IPS DF 19.7 (cell line): ENCODE measurements at regions not wholly inside any gene's neighbourhood (a gene's known extent, or its start where the extent isn't known, plus 50 kb on each side); places are given as distances from the start of the nearest gene placed in this dataset.

Source experiments
- DNase-seq: peaks from one replicate; pipeline ENCODE4 v3.0.0-alpha.2; 2013; ENCODE audit warnings: low read depth, low spot score

- DNase-seq: no peak
These were observed 172.7 kb upstream of the SERPINE2 start for GRCh38 chr2:224211791-224212190.

DNA sequence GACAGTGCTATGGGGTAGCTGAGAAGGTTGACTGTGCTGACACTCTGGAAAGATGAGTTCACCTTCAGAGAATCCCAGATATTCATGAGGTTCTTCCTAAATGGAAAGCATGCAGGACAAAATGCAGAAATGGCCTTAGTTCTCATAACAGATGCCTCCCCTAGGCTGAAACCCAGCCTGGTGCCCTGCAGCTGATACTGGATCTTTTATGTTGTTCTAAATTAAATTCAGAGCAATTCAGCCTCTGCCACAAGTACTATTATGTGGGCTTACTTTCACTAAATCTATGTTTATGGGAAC, 172.0 kb upstream of the SERPINE2 start:
- no peak for DNase-seq

DNA sequence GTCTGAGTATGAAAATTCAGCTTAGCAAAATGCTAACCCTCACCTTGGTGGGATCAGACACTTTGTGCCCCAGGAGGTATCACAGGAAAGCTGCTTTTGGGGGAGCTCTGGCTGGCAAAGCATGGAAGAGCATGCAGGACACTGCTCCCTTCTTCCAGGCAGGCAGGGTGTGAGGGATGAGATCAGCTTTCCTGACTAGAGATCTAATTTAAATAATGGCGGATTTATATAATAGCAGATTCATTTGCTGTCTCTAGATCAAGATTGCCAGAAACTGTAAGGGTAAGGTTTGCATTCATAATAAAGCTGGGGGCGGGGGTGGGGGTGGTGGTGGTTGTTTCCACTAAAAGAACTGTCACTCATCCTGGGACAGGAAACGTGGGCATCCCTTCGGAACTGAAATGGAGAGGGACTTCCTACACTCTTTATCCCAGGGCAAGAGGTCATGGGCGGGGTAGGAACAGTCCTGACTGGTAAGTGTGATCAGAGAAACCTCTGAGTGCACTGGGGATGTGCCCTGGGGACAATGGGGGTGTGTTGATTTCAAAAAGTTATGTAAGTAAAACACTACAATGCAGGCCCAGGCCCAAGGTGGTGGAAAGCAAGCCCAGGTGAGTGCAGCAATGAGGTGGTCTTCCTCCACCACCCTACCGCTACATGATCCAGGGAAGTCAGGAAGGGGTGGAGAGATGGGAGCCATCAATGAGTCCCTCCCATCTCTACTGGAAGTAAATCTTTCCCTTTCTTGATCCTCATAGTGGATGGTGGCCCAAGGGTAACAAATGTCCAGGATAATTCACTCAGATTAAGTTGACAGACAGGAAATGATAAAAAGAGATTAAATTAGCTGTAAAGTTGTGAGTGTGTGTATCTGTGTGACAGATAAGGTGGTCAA, 171.4 kb upstream of the SERPINE2 start:
- DNase-seq: no peak

DNA sequence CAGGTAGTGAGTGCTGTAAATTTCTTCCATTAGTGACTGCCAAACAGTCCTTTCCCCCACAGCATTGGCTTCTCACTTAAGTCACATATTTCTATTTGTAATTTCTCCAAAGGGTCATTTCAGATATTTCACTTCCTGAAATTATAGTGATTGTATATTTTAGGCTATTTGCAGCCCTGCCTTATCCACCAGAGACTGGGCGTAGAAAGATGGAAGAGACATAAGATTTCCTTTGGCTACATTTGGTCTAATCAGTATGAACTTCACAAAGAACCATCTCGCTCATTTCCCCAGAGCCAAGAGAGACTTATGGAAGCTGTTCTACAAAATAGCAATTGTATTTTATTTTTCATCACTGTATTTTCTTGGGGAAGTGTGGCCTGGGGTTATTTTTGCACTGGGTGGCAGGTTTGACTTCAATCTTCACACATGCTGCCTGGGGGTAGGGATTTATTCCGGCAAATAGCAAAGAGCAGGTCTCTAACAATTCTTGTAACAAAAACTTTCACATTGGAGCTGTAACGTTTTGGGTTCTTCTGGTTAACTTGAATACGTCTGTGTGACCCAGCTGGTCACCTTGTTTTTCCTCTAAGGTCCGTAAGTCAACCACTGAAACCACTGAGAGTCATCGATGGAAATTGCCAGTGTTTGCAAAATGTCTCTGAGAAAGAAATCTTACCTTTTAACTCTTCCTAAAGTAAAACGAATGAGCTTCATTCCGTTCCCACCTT, 170.6 kb upstream of the SERPINE2 start:
- DNase-seq: no peak

GRCh38 chr2:224208443-224208842, 169.4 kb upstream of the SERPINE2 start:
- DNase-seq: no peak

GRCh38 chr2:224208007-224208406, 168.9 kb upstream of the SERPINE2 start:
- no peak for DNase-seq

DNA sequence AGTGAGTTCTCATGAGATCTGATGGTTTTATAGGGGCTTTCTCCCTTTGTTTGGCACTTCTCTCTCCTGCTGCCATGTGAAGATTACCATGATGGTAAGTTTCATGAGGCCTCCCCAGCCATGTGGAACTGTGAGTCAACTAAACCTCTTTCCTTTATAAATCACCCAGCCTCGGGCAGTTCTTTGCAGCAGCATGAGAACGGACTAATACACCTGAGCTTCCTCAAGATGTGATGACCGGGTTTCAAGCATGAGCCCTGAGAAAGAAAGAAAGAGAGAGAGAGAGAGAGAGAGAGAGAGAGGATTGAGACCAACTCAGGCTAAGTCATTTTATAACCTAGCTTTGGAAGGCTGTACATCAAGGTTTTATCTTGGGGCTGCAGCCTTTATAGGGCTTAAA, 167.7 kb upstream of the SERPINE2 start:
- DNase-seq: no peak

- no peak for DNase-seq
These were observed 163.3 kb upstream of the SERPINE2 start for GRCh38 chr2:224202281-224202865.

GRCh38 chr2:224198436-224198835, 159.3 kb upstream of the SERPINE2 start:
- DNase-seq: no peak

DNA sequence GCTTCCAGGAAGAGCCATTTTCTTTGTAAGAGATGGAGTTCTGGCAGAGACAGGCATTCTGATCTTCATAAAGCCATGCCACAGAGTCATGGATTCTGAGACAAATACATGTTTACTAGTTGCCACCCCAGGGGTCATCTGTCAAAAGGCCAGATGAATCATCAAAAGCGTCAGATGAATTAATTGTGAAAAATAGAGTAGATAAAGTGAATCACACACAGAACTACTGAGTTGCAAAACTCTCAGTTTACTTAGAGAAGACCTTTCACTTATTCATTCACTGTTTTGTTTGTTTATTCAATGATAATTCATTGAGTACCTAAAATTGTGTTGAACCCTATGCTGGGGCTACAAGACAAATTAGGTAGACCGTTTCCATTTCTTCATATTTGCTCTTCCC, 157.7 kb upstream of the SERPINE2 start:
- DNase-seq: no peak

GRCh38 chr2:224195925-224196571, 157.0 kb upstream of the SERPINE2 start:
- DNase-seq: no peak

DNA sequence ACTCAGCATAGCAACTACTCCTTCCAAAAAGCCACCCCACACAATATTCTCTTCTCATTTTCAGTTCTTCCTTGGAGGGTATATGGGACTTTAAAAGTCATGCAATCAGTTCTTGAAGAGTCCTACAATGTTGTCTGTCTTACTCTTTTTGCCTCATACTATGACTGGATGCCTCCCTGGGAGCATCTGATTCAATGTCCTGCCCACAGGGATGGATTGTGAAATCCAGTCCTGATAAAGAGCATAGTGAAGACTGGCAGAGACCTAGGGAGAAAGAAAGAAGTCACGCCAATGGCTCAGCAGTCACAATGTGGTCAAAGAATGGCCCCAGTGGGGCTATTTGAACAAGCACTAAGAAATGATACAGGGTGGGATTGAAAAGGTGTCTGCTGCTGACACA, 155.1 kb upstream of the SERPINE2 start:
- no peak for DNase-seq

DNA sequence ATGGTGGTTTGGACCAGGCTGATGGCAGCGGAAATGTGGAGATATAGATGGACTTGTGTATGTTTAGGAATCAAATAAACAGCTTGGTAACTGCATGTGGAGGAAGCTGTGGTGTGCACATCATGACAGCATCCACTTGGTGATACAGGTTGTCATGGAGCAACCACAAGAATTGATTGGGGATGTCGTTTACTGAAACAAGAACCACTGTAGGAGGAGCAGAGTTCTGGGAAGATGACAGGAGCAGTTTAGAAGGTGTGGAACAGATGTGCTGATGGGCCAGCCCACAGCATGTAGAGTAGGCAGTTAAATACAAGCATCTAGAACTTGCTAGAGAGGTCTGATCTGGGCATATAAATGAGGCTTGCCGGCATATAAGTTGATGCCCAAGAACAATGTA, 152.4 kb upstream of the SERPINE2 start:
- no peak for DNase-seq

DNA sequence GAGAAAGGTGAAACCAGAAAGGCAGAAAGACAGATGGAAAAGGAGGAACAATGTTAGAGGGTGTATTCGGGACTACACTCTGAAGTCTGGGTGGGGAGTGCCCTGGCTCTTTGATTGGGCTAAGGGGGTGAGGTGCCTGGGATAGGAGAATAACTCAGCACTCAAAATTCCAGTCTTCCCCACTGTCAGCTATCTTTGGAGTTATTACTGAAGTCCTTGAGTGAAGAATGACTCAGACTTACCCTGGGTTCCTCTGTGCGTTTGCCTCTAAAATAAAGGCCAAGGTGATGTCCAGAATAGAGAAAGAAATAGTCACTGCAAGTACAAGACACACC, 151.8 kb upstream of the SERPINE2 start:
- no peak for DNase-seq

- DNase-seq: no peak
These were observed 151.3 kb upstream of the SERPINE2 start for GRCh38 chr2:224190234-224190935.

GRCh38 chr2:224187220-224187619, 148.1 kb upstream of the SERPINE2 start:
- no peak for DNase-seq

GRCh38 chr2:224185023-224185601, 146.0 kb upstream of the SERPINE2 start:
- DNase-seq: no peak

GRCh38 chr2:224183086-224183485, 144.0 kb upstream of the SERPINE2 start:
- no peak for DNase-seq

DNA sequence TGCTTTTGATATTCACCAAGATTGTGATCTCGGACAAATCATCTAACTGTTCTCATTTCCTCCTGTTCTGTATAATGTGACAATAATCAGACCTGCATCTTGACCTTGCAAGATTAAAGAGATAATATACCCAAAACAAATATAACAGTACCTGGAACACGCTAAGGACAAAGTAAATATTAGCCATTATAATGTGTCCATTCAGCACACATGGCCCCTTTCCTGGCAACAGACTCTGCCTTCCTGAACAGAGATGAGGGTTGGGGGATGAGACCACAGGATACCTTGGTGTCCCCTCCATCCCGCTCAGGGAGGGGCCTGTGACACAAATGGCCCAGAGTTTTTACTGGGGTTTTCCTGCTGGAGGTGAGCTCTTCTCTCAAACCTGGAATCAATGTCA, 143.4 kb upstream of the SERPINE2 start:
- no peak for DNase-seq

- no peak for DNase-seq
These were observed 142.6 kb upstream of the SERPINE2 start for GRCh38 chr2:224181534-224182155.

- DNase-seq: no peak
These were observed 141.7 kb upstream of the SERPINE2 start for GRCh38 chr2:224180810-224181209.
